22Rv1 (cell line): ENCODE measurements at regions not wholly inside any gene's neighbourhood (a gene's known extent, or its start where the extent isn't known, plus 50 kb on each side); places are given as distances from the start of the nearest gene placed in this dataset.

Experiments
- H3K27ac ChIP-seq: fragments of 450-650 bp; 2 replicates; pipeline ENCODE4 v1.5.1; 2017
- CTCF ChIP-seq: fragments of 450-650 bp; IDR thresholded peaks from 2 replicates; pipeline ENCODE4 v1.5.1; 2017; ENCODE audit warnings: mild to moderate bottlenecking
- ZFX ChIP-seq: fragments of 450-650 bp; IDR thresholded peaks from 2 replicates; pipeline ENCODE4 v1.6.1; 2017; ENCODE audit warnings: antibody characterized with exemption, borderline replicate concordance

- TF ChIP-seq CTCF (no peak), ZFX (no peak)
- no peak overlapping the region for H3K27ac ChIP-seq
Observed at GRCh38 chr9:126262738-126263137, 63.9 kb upstream of the MVB12B start.

- no peak overlapping the region for H3K27ac ChIP-seq
- TF ChIP-seq CTCF = no peak
- TF ChIP-seq ZFX = no peak
Observed at GRCh38 chr9:126270556-126270955, 56.1 kb upstream of the MVB12B start.

- H3K27ac ChIP-seq = no peak overlapping the region
- TF ChIP-seq CTCF (no peak), ZFX (no peak)
Observed at GRCh38 chr9:126275386-126276001, 51.1 kb upstream of the MVB12B start.

GRCh38 chr9:126276056-126276728 is 50.4 kb upstream of the MVB12B start:
- H3K27ac ChIP-seq = no peak overlapping the region
- TF ChIP-seq CTCF (no peak), ZFX (no peak)
